ENCODE measurements at regions not wholly inside any gene's neighbourhood (a gene's known extent, or its start where the extent isn't known, plus 50 kb on each side); places are given as distances from the start of the nearest gene placed in this dataset.
A peak's percentile ranks its signal among the peaks of the same experiment; 100 is the strongest.

- peaks cover 4% of the 10 kb centered on the region for H3K4me1 ChIP-seq (ENCODE audit: control insufficient read depth, insufficient read depth, low read length)
- H3K27ac ChIP-seq (ENCODE audit: low read length), result no peak overlapping the region
- no peaks in the 10 kb centered on the region for H3K36me3 ChIP-seq (ENCODE audit: control insufficient read depth, insufficient read depth, low read length)
- H3K9me3 ChIP-seq (replicated peaks; ENCODE audit: control insufficient read depth, low read depth, low read length), result no peaks in the 10 kb centered on the region
- DNase-seq, result no peak
- H3K4me3 ChIP-seq (ENCODE audit: low read length), result no peak overlapping the region
- H3K27me3 ChIP-seq (ENCODE audit: control insufficient read depth, insufficient read depth, low read length), result no peaks in the 10 kb centered on the region
- WGBS (ENCODE audit: insufficient coverage), result 42% methylated on average over 4 of the region's 7 CpGs
Observed at GRCh38 chr2:121947674-121948073, 192.2 kb downstream of the TSN start.

DNA sequence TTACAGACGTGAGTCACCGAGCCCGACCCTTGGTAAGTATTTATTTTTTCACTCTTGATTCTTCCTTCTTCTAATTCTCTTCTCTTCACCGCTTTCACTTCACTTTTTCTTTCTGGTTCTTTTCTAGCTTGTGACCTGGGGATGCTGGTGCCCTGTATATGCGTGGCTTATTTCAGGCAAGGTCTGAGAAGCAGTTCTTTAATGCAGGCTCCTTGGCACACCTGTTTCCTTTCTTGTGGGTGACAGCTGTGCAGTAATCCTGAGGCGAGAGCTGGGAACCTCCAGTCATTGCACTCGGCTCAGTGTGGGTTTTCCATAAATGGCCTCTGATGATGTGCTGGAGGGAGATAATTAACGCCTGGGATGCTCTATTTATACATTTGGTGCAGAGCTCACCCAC, 193.8 kb downstream of the TSN start:
- H3K36me3 ChIP-seq (ENCODE audit: control insufficient read depth, insufficient read depth, low read length), result no peaks in the 10 kb centered on the region

DNA sequence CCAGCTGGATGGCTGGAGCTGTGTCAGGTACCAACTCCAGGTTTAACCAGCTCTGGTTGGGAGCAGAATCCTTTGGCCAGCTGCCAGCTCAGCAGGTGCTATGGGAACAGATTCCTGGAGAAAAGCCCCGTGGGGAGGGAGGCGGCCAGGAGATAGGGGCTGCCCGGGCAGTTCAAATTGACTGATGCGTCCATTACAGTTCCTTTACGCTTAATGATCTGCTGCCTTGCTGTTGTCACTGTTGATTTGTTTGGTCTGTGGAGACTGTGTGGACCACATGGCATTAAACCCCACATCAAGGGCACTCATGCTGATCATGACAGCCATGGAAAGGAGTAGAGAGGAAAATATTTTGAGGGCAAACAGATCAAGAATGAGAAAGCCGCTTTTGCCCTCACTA, 200.0 kb downstream of the TSN start:
- Histone ChIP-seq H3K9me3 (replicated peaks; ENCODE audit: control insufficient read depth, low read depth, low read length) (peaks cover 2% of the 10 kb centered on the region), H3K4me1 (ENCODE audit: control insufficient read depth, insufficient read depth, low read length) (peaks cover 5% of the 10 kb centered on the region), H3K36me3 (ENCODE audit: control insufficient read depth, insufficient read depth, low read length) (no peaks in the 10 kb centered on the region), H3K4me3 (ENCODE audit: low read length) (no peak overlapping the region), H3K27me3 (ENCODE audit: control insufficient read depth, insufficient read depth, low read length) (no peaks in the 10 kb centered on the region), H3K27ac (ENCODE audit: low read length) (no peak overlapping the region)
- DNase-seq, result no peak
- 33% methylated on average over 1 of the region's 6 CpGs for WGBS (ENCODE audit: insufficient coverage)

More for the DNA sequence above, 193.8 kb downstream of the TSN start:
- WGBS (ENCODE audit: insufficient coverage), result 71% methylated on average over 1 of the region's 8 CpGs
- no peaks in the 10 kb centered on the region for H3K4me1 ChIP-seq (ENCODE audit: control insufficient read depth, insufficient read depth, low read length)
- H3K27me3 ChIP-seq (ENCODE audit: control insufficient read depth, insufficient read depth, low read length), result no peaks in the 10 kb centered on the region
- no peak for DNase-seq
- no peak overlapping the region for H3K27ac ChIP-seq (ENCODE audit: low read length)
- no peak overlapping the region for H3K4me3 ChIP-seq (ENCODE audit: low read length)
- peaks cover 2% of the 10 kb centered on the region for H3K9me3 ChIP-seq (replicated peaks; ENCODE audit: control insufficient read depth, low read depth, low read length)

DNA sequence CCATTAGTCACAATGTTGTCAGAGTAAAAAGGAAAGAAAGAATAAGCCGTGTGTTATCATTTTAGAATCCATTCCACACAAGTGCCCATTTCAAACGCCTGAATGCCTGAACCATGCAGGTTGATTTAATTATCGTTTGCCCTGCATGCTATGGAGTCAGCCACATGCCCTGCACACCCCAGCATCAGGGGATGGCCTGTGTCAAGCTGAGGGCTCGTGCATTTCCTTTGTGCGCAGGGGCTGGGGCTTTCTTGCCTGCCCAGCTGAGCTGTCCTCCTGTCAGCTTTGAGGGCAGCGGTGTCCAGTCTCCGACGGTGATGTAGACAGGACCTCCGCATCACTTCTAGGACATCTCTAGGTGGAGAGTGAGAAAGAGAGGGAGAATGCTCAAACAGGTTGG, 200.4 kb downstream of the TSN start:
- Histone ChIP-seq H3K4me1 (ENCODE audit: control insufficient read depth, insufficient read depth, low read length) (peaks cover 5% of the 10 kb centered on the region), H3K9me3 (replicated peaks; ENCODE audit: control insufficient read depth, low read depth, low read length) (peaks cover 2% of the 10 kb centered on the region), H3K27me3 (ENCODE audit: control insufficient read depth, insufficient read depth, low read length) (no peaks in the 10 kb centered on the region), H3K36me3 (ENCODE audit: control insufficient read depth, insufficient read depth, low read length) (no peaks in the 10 kb centered on the region), H3K4me3 (ENCODE audit: low read length) (no peak overlapping the region), H3K27ac (ENCODE audit: low read length) (no peak overlapping the region)
- 57% methylated on average over 4 of the region's 9 CpGs for WGBS (ENCODE audit: insufficient coverage)
- DNase-seq, result no peak

DNA sequence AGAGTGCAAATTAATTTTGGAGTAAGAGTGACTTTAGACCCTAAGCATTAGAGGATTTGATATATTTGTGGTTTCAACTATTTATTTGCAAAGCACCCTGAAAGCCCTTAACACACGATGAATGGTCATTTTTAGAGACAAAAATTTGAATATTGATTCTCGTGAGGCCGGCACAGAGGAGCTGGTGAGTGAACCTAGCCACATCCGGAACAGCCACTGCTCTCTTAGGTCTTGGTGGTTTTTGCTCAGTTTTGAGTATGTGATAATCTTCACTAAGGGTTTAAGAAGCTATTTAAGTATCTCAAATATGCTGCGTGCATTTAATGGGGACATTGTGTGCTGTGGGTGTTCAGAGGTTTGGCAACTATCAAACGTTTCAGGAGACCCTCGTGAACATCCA, 204.8 kb downstream of the TSN start:
- H3K36me3 ChIP-seq (ENCODE audit: control insufficient read depth, insufficient read depth, low read length), result no peaks in the 10 kb centered on the region
- H3K4me3 ChIP-seq (ENCODE audit: low read length), result no peak overlapping the region
- H3K9me3 ChIP-seq (replicated peaks; ENCODE audit: control insufficient read depth, low read depth, low read length), result no peaks in the 10 kb centered on the region
- H3K27ac ChIP-seq (ENCODE audit: low read length), result no peak overlapping the region
- WGBS (ENCODE audit: insufficient coverage), result 58% methylated on average over 2 of the region's 7 CpGs
- H3K27me3 ChIP-seq (ENCODE audit: control insufficient read depth, insufficient read depth, low read length), result no peaks in the 10 kb centered on the region
- no peak for DNase-seq
- H3K4me1 ChIP-seq (ENCODE audit: control insufficient read depth, insufficient read depth, low read length), result peaks cover 4% of the 10 kb centered on the region

GRCh38 chr2:121961761-121962160, 206.3 kb downstream of the TSN start:
- 92% methylated on average over 2 of the region's 5 CpGs for WGBS (ENCODE audit: insufficient coverage)
- no peaks in the 10 kb centered on the region for H3K36me3 ChIP-seq (ENCODE audit: control insufficient read depth, insufficient read depth, low read length)
- no peaks in the 10 kb centered on the region for H3K4me1 ChIP-seq (ENCODE audit: control insufficient read depth, insufficient read depth, low read length)
- DNase-seq, result no peak
- H3K4me3 ChIP-seq (ENCODE audit: low read length), result no peak overlapping the region
- H3K27ac ChIP-seq (ENCODE audit: low read length), result no peak overlapping the region
- H3K9me3 ChIP-seq (replicated peaks; ENCODE audit: control insufficient read depth, low read depth, low read length), result no peaks in the 10 kb centered on the region
- no peaks in the 10 kb centered on the region for H3K27me3 ChIP-seq (ENCODE audit: control insufficient read depth, insufficient read depth, low read length)

GRCh38 chr2:121965661-121966060, 210.2 kb downstream of the TSN start:
- Histone ChIP-seq H3K27me3 (ENCODE audit: control insufficient read depth, insufficient read depth, low read length) (no peaks in the 10 kb centered on the region), H3K9me3 (replicated peaks; ENCODE audit: control insufficient read depth, low read depth, low read length) (no peaks in the 10 kb centered on the region), H3K36me3 (ENCODE audit: control insufficient read depth, insufficient read depth, low read length) (no peaks in the 10 kb centered on the region), H3K4me3 (ENCODE audit: low read length) (no peak overlapping the region), H3K4me1 (ENCODE audit: control insufficient read depth, insufficient read depth, low read length) (peaks cover 8% of the 10 kb centered on the region), H3K27ac (ENCODE audit: low read length) (no peak overlapping the region)
- DNase-seq, result no peak
- 90% methylated on average over 4 of the region's 7 CpGs for WGBS (ENCODE audit: insufficient coverage)

DNA sequence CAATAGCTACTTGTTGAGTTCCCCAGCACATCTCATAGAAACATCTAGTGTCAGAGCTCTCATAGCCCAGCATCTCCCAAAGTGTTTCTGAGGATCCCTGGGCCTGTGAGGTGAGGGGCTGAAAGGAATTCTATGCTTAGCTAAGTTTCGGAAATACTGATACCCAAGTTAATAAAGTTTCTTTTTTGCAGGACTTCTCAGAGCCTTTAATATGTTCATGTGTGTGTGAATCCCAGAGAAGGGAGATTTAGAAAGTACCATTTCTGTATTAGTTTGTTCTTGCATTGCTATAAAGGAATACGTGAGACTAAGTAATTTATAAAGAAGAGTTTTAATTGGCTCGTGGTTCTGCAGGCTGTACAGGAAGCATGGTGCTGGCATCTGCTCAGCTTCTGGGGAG, 211.2 kb downstream of the TSN start:
- 84% methylated on average over 3 of the region's 3 CpGs for WGBS (ENCODE audit: insufficient coverage)
- no peak overlapping the region for H3K4me3 ChIP-seq (ENCODE audit: low read length)
- no peaks in the 10 kb centered on the region for H3K36me3 ChIP-seq (ENCODE audit: control insufficient read depth, insufficient read depth, low read length)
- no peaks in the 10 kb centered on the region for H3K27me3 ChIP-seq (ENCODE audit: control insufficient read depth, insufficient read depth, low read length)
- H3K27ac ChIP-seq (ENCODE audit: low read length), result no peak overlapping the region
- no peaks in the 10 kb centered on the region for H3K9me3 ChIP-seq (replicated peaks; ENCODE audit: control insufficient read depth, low read depth, low read length)
- DNase-seq, result no peak
- H3K4me1 ChIP-seq (ENCODE audit: control insufficient read depth, insufficient read depth, low read length), result peaks cover 8% of the 10 kb centered on the region

GRCh38 chr2:121969166-121969565, 213.7 kb downstream of the TSN start:
- no peak overlapping the region for H3K4me3 ChIP-seq (ENCODE audit: low read length)
- no peaks in the 10 kb centered on the region for H3K36me3 ChIP-seq (ENCODE audit: control insufficient read depth, insufficient read depth, low read length)
- H3K9me3 ChIP-seq (replicated peaks; ENCODE audit: control insufficient read depth, low read depth, low read length), result no peaks in the 10 kb centered on the region
- H3K4me1 ChIP-seq (ENCODE audit: control insufficient read depth, insufficient read depth, low read length), result peaks cover 8% of the 10 kb centered on the region
- no CpG with 5 or more reads among the region's 5 CpGs for WGBS (ENCODE audit: insufficient coverage)
- peak overlapping the region; percentile 68 for H3K27ac ChIP-seq (ENCODE audit: low read length)
- peak; percentile 88 for DNase-seq
- H3K27me3 ChIP-seq (ENCODE audit: control insufficient read depth, insufficient read depth, low read length), result no peaks in the 10 kb centered on the region

DNA sequence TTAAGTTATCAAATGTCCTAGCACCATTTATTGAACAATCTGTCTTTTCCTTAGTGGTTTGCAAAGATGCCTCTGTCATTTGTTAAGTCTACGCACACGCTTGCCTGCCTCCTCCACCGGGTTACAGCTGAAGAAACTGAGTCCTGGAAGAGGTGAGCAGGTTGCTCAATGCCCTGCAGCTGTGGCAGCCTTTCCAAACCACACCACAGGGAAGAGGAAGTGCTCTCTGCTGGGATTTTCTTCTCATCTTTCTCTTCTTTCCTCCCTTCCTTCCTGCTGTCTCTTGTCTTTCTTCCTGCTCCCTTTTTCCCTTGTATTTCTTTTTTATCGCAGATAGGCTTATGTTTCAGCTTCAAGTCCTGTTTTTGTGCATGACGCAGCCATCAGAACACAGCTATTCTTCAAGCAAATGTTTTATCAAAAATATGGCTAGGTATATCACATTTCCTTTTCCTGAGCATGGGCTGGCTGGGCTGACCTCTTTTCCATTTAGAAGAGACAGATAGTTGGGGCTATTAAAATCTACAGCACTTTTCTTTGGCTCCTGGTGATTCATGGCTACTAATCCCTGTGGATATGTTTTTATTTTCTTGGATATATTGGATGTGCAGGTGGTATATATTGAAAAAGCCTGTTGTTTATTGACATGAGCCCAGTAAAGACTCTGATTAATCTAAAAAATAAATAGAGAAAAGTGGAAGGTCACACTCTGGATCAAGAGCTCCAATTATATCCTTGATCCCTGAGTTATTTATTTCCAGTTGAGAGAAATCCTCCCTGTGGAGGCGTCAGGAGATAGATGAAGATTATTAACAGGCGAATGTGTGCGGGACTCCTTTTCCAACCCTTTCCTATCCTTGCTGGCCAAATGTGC, 214.6 kb downstream of the TSN start:
- Histone ChIP-seq H3K36me3 (ENCODE audit: control insufficient read depth, insufficient read depth, low read length) (no peaks in the 10 kb centered on the region), H3K4me1 (ENCODE audit: control insufficient read depth, insufficient read depth, low read length) (peaks cover 13% of the 10 kb centered on the region), H3K4me3 (ENCODE audit: low read length) (no peak overlapping the region), H3K9me3 (replicated peaks; ENCODE audit: control insufficient read depth, low read depth, low read length) (no peaks in the 10 kb centered on the region), H3K27ac (ENCODE audit: low read length) (peak overlapping the region; percentile 38), H3K27me3 (ENCODE audit: control insufficient read depth, insufficient read depth, low read length) (no peaks in the 10 kb centered on the region)
- 60% methylated on average over 2 of the region's 8 CpGs for WGBS (ENCODE audit: insufficient coverage)
- DNase-seq, result no peak
